Spleen (tissue), 7 donors: ENCODE measurements at regions not wholly inside any gene's neighbourhood (a gene's known extent, or its start where the extent isn't known, plus 50 kb on each side); places are given as distances from the start of the nearest gene placed in this dataset.

Experiments
- POLR2A ChIP-seq, 3 donors: fragments of 450-650 bp; IDR thresholded peaks; one replicate each; pipeline ENCODE4 v1.5.1; 2017; ENCODE audit warnings: antibody characterized with exemption in 3 of 3, mild to moderate bottlenecking in 1 of 3
- POLR2AphosphoS5 ChIP-seq, 3 donors: sonication (generic); formaldehyde crosslinking; IDR thresholded peaks; one replicate each; pipeline ENCODE4 v1.5.1; 2017; ENCODE audit warnings: antibody characterized with exemption in 3 of 3
- TF ChIP-seq, protein P1 (sequence below), 11 experiments: fragments of 200-600 bp in 7 of 11; fragments of 450-650 bp in 4 of 11; sonication (generic) in 4 of 11; IDR thresholded peaks in 8 of 11; conservative IDR thresholded peaks in 3 of 11; 1 replicate in 7 of 11; 2 replicates in 4 of 11; pipeline versions ENCODE4 v1.4.0 to v1.8.0; 2016 to 2021; ENCODE audit warnings: antibody characterized with exemption in 11 of 11, inconsistent platforms in 4 of 11, mild to moderate bottlenecking in 1 of 11
- donor health status: DM: no; HTN: no; CAD: no; lungs with moderate emphysema.
- donor health status: DM: no; HTN: no; CAD: no.
- donor health status: DM: no; HTN: no; CAD: no.

DNA sequence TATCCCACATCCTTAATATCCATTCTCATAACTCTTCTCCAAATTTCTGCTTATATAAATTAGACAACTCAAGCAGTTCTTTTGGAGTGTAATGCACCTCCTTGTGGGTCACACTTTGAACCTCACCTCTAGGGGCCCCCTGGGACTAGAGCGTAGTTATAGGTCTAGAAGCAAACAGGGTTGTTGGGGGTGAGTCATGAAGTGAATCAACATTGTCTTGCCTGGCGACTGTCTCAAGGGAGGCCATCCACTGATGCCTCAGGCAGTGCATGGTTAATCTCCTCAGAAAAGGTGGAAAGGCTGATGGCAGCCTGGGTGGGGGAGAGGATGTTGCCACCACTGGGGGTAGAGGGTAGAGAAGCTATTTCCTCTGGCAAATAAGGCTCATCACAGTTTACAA, 129.1 kb downstream of the TNFRSF21 start:
- TF ChIP-seq, protein P1, sequence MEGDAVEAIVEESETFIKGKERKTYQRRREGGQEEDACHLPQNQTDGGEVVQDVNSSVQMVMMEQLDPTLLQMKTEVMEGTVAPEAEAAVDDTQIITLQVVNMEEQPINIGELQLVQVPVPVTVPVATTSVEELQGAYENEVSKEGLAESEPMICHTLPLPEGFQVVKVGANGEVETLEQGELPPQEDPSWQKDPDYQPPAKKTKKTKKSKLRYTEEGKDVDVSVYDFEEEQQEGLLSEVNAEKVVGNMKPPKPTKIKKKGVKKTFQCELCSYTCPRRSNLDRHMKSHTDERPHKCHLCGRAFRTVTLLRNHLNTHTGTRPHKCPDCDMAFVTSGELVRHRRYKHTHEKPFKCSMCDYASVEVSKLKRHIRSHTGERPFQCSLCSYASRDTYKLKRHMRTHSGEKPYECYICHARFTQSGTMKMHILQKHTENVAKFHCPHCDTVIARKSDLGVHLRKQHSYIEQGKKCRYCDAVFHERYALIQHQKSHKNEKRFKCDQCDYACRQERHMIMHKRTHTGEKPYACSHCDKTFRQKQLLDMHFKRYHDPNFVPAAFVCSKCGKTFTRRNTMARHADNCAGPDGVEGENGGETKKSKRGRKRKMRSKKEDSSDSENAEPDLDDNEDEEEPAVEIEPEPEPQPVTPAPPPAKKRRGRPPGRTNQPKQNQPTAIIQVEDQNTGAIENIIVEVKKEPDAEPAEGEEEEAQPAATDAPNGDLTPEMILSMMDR (IDR thresholded peaks at IDR 0.05 in 8 of 11, conservative IDR thresholded peaks at IDR 0.05 in 3 of 11), result no peak
- TF ChIP-seq POLR2A (IDR thresholded peaks at IDR 0.05) (no peak), POLR2AphosphoS5 (IDR thresholded peaks at IDR 0.05) (no peak)
